22Rv1 (cell line): ENCODE measurements at regions not wholly inside any gene's neighbourhood (a gene's known extent, or its start where the extent isn't known, plus 50 kb on each side); places are given as distances from the start of the nearest gene placed in this dataset.
A peak's percentile ranks its signal among the peaks of the same experiment; 100 is the strongest.

Source experiments
- H3K27ac ChIP-seq: fragments of 450-650 bp; 2 replicates; pipeline ENCODE4 v1.5.1; 2017
- CTCF ChIP-seq: fragments of 450-650 bp; IDR thresholded peaks from 2 replicates; pipeline ENCODE4 v1.5.1; 2017; ENCODE audit warnings: mild to moderate bottlenecking
- ZFX ChIP-seq: fragments of 450-650 bp; IDR thresholded peaks from 2 replicates; pipeline ENCODE4 v1.6.1; 2017; ENCODE audit warnings: antibody characterized with exemption, borderline replicate concordance

GRCh38 chr7:17521437-17521836, 223.0 kb downstream of the AHR start:
- no peak for TF ChIP-seq CTCF
- no peak for TF ChIP-seq ZFX
- no peak overlapping the region for H3K27ac ChIP-seq

GRCh38 chr7:17523813-17524739, 225.6 kb downstream of the AHR start:
- no peak for TF ChIP-seq ZFX
- no peak for TF ChIP-seq CTCF
- H3K27ac ChIP-seq: no peak overlapping the region

GRCh38 chr7:17524746-17525145, 226.3 kb downstream of the AHR start:
- TF ChIP-seq CTCF (no peak), ZFX (no peak)
- no peak overlapping the region for H3K27ac ChIP-seq

GRCh38 chr7:17526621-17527020, 228.2 kb downstream of the AHR start:
- TF ChIP-seq ZFX: no peak
- TF ChIP-seq CTCF: no peak
- H3K27ac ChIP-seq: no peak overlapping the region

GRCh38 chr7:17528636-17529035, 230.2 kb downstream of the AHR start:
- TF ChIP-seq CTCF (no peak), ZFX (no peak)
- H3K27ac ChIP-seq: no peak overlapping the region

GRCh38 chr7:17530244-17530643, 231.8 kb downstream of the AHR start:
- H3K27ac ChIP-seq: no peak overlapping the region
- TF ChIP-seq CTCF: no peak
- no peak for TF ChIP-seq ZFX

GRCh38 chr7:17530741-17531421, 232.4 kb downstream of the AHR start:
- no peak overlapping the region for H3K27ac ChIP-seq
- TF ChIP-seq CTCF: peak; percentile 77
- TF ChIP-seq ZFX: no peak
